G401.6 (cell line): ENCODE measurements at regions not wholly inside any gene's neighbourhood (a gene's known extent, or its start where the extent isn't known, plus 50 kb on each side); places are given as distances from the start of the nearest gene placed in this dataset.
"Not testable (repeated sequence)": the region's sequence is repeated elsewhere in the genome, so short reads cannot be mapped to it uniquely, and the experiment has no call there.

ENCODE experiments used
- FAIRE-seq: peaks from 2 replicates; lab custom pipeline; 2012; peaks lifted over from hg19 to GRCh38; lab: Jason Lieb, UNC

DNA sequence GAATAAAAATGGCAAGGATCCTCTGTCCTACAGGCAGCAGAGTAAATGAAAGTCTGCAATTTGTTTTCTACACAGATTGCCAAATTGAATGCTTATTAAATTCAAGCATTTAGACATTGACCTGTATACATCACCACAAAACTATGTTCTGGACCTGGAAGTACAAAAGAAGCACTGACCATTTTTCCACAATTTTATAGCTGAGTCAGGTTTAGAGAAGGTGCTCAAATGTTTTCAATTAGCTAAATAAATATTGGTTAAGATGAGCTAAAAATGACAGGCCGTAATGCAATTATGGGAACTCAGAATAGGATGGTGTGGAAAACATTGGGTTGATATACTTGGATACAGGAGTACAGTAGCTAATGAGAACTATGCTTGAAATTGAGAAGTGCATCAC, 490.7 kb upstream of the MEIS1 start:
- no peak for FAIRE-seq

DNA sequence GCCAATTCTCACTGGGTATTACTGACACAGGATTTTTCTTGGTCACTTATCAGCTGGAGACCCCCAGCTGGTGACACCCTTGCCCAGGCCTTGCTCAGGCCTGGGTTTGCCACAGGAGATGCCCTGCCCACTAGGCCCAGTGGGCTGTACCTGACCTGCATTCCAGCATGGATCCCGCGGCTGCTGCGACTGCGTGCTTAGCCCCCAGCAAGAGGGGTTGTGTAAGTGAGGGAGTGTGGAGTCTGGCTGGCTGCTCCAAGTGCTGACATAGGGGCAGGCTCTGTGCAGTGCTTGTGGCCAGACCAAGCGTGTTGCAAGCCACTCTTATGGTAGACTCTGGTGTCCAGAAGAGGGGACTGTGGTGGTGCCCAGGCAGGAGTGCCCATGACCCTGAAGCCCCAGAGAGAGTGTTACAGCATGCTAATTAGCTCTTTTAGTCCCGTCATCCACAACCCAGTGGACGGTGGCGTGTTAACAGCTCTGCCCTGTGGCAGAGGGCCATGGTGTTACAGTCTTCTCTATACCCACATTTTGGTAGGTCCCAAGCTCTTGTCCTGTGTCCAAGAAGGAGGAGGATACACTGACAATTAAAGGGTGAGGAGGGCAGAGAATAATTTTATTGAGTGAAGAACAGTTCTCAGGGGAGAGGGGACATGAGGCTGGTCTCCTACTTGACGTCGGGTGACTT, 491.7 kb upstream of the MEIS1 start:
- FAIRE-seq, result no peak

DNA sequence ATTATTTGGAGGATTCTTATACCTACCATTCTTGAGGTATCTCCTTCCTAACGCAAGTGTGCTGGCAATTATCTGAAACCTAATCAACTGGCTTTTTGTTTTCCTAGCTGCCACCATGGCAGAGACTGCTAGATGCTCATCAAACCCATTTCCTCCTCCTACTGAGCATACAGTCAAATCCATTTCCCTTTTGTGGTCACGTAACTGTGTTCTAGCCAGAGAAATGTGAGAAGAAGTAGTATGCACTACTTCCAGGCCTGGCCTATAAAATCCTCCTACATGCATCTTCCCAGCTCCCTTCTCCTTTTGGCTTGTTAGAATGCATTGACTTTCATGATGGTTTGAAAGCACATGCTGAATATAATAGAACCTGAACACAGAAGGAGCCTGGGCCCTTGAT, 494.1 kb upstream of the MEIS1 start:
- FAIRE-seq, result no peak

- FAIRE-seq, result no peak
Observed at GRCh38 chr2:65939687-65940086, 495.2 kb upstream of the MEIS1 start.

DNA sequence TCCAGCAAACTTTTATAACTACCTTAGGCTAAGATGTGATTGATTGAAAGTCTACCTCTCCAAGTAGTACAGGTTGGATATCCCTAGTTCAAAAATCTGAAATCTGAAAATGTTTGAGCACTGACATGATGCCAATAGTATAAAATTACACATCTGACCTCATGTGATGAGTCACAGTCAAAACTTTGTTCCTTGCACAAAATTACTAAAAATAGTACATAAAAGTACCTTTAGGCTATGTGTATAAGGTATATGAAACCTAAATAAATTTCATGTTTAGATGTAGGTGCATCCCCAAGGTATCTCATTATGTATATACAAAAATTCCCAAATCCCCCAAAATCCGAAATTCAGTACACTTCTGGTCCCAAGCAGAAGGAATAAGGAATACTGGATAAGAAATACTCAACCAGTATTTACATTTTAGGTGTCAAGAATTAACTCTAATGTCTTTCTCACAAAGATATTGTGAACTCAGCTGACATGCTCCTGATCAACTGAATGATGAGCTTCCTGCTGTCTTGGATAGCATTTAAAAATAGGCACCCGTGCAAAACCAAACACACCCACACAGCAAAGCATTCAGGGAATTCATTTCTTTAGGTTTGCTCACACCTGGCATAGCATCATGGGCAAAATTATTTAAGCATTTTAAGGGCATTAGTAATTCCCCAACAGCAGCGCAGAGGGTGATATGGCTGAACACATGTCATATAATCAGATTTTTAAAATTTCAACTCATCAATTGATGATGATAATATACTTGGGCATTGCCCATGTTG, 497.4 kb upstream of the MEIS1 start:
- no peak for FAIRE-seq

- no peak for FAIRE-seq
Observed at GRCh38 chr2:65934992-65935629, 499.8 kb upstream of the MEIS1 start.

GRCh38 chr2:65932571-65932970, 500.2 kb upstream of the SPRED2 start:
- no peak for FAIRE-seq

- no peak for FAIRE-seq
Observed at GRCh38 chr2:65931056-65931455, 498.7 kb upstream of the SPRED2 start.

DNA sequence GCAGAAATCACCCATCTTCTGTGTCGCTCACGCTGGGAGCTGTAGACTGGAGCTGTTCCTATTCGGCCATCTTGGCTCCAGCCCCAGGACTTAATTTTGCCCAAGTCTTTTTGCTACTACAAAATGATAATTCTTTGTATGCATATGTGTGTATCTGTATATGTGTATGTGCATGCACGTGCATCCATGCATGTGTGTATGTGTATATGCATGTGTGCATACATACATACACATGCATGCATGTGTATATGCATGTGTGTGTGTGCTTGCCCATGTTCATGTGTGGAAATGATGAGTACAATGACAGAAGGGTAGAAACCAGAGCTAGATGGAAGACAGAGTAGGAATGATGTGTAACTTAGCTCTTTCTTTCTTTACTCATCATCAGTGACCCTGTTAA, 497.9 kb upstream of the SPRED2 start:
- FAIRE-seq, result no peak

DNA sequence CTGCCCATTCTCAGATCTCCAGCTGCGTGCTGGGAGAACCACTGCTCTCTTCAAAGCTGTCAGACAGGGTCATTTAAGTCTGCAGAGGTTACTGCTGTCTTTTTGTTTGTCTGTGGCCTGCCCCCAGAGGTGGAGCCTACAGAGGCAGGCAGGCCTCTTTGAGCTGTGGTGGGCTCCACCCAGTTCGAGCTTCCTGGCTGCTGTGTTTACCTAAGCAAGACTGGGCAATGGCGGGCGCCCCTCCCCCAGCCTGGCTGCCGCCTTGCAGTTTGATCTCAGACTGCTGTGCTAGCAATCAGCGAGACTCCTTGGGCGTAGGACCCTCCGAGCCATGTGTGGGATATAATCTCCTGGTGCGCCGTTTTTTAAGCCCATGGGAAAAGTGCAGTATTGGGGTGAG, 497.3 kb upstream of the SPRED2 start:
- not testable (repeated sequence) for FAIRE-seq

- FAIRE-seq, result no peak
Observed at GRCh38 chr2:65922794-65923193, 490.4 kb upstream of the SPRED2 start.

DNA sequence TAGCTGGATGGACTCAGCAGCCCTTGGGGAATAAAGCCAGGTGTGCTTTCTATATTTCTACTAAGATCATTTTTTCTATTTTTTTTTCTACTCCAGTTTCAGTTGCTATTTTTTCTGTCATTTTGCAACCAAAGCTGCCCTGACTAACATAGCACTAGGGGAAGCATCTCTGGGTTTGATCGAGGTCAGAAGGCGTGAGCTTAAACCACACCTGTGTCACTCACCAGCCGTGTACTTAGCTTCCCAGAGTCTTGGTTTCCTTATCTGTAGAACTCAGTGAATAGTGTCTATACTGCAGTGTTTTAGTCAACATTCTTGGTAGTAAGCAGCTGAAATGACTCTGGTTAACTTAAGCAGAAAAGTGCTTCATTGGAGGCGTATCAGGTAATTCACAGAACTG, 489.6 kb upstream of the SPRED2 start:
- FAIRE-seq, result no peak

DNA sequence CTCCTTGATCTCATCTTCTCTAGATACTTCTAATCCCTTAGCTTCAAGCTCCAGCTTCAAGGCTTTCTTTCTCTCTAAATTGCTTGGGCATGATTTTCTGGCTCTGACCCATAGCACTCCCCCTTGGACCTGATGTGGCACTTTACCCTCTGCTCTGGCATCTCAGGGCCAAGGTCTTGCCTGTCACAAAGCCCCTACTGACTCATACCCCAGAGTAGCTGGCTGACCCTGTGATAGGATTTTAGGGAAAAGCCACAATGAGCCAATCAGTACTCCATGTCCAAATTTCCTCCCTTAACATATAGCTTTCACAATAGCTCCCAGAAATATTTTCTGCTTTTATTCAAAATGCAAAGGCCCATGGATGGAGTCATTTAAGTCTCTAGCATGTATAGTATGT, 488.7 kb upstream of the SPRED2 start:
- no peak for FAIRE-seq

DNA sequence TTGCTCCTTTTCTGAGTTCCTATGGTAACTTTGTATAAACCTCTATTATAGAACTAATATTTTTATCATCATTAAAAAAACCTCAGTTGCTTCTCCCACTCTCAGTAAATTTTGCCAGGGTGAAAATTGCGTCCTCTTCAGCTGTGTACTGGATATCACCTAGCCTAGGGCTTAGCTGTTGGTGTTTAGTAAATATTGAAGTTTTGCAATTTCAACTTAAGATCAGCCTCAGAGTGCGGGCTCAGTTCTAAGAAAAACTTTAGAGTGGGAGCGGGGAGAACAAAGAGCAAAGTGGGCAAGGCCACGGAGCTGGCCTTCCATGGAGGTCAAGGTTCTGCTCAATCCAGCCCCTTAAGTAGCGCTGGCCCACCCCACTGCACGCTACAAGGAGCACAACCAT, 488.3 kb upstream of the SPRED2 start:
- FAIRE-seq, result no peak

DNA sequence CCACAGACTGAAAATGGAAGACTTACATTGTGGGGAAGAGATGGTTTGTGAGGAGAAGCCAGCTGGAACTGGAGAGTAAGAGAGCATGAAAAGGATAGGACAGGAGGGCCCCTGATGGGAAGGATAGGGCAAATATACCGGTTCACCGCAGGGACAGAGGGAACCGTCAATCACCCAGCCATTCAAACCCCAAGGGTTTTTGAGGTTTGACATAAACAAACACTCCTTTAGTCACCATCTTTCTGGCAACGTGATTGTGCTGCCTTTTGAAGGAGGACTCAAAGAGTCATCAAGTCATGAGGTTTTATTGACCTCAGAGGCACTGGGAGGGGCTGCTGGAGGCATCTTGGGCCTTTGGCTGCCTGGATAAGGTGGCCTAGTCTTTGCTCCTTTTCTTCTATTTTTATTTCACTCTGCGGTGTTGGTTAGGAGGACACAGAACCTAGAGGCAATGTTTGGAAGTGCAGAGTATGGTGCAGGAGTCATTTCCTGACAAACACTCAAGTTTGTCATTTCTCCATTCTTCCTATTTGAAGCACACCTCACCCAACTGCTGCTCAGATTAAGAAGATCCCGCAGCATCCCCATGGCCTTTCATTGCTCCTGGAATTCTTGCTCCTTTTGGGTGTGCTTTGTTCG, 487.3 kb upstream of the SPRED2 start:
- no peak for FAIRE-seq

- FAIRE-seq, result no peak
Observed at GRCh38 chr2:65918760-65919187, 486.4 kb upstream of the SPRED2 start.

DNA sequence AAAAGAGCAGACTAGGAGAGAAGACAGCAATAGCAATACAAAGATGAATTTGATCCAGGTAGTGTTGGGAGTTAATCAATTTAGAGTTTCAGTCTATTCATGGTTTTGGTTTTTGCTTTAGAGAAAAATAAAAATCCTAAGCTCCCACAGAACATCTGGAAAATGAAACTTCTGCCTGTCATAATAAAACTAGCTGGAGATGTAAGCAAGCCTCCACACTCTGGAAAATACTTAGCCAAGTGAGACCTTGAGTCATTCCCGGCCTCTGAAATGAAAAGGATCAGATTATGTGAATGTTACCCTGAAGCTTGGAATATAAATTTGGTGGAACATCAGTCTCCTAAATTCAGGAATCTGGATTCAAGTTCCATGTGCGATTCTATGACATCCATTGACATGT, 485.6 kb upstream of the SPRED2 start:
- FAIRE-seq, result no peak

DNA sequence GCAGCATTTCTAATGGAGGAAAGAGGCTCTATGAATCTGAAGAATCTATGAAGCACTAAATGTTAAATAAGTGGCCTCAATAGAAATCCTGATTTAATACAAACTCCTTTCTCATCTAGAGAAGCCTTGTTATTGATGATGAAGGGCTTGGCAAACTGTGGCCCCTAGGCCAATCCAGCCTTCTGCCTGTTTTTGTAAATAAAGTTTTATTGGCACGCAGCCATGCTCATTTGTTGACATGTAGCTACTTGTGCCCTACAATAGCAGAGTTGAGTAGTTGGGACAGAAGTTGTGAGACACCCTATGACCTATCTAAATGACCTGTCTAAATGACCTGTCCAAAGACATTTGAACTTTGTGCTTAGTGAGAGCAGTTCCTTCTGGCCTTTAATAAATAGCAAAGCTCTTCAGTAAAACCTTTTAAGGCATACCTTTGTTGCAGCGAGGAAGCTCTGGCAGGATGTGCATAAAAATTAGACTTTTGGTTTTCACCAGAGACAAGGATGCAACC, 484.4 kb upstream of the SPRED2 start:
- no peak for FAIRE-seq

GRCh38 chr2:65916177-65916576, 483.8 kb upstream of the SPRED2 start:
- FAIRE-seq, result no peak

GRCh38 chr2:65915273-65915672, 482.9 kb upstream of the SPRED2 start:
- FAIRE-seq, result no peak

DNA sequence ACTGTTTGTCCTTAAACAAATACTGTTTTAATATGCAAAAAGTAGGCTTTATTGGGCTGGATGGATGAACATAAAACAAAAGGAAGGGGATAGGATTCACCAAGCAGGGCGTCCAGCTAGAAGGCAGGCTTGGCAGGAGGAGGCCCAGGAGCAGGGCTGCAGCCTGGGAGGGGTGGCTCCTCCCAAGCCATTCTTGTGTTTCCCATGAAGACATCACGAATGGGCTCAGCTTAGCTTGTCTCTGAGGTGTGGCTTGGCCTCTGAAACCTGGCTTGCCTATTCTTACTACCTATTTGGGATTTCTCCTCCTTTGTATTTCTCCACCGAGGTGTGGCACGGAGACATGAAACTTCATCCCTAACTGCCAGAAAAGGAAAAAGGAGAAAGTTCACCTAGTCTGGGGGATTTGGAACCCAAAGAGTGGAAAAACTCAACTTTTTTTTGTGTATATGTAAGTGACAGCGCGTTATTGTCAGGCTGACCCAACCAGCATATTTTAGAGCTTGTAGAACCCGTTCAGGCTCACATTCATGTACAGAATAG, 481.9 kb upstream of the SPRED2 start:
- FAIRE-seq, result no peak

DNA sequence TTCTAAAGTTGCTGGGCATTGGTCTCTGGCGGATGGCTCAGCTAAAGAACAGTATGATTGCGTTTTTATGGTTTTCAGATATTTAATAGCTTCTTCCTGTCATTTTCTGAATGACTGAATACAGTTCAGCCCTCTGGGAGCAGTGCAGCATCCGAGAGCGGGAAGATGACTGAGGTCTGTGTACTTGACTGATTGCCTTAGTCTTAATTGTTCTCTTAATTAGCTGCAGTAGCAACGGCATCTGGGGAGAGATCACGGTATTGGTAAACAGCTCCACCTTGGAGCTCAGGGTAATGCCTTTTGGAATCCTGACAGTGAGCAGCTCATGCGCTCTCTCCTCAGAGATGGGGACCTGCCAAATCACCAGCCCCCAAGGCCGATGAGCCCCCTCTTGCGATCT, 481.4 kb upstream of the SPRED2 start:
- FAIRE-seq, result no peak

DNA sequence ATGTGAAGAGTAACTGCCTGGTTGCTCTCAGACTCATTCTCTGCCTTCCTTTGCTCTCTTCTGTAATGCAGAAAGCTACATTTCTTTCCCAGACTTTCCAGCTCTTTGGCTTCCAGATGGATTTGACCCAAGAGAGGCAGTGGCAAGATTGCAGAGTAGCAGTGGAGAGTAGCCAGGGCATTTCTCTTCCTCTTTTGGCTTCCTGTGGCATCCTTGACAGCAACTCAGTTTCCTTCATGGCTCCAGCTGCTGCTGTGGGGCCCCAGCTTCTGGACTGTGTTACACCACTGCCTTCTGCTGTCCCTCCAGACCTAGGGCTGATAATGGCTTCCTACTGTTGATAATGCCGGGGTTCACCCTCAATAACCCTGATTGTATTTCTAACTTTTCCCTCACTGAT, 469.4 kb upstream of the SPRED2 start:
- FAIRE-seq, result no peak
